ENCODE measurements at regions not wholly inside any gene's neighbourhood (a gene's known extent, or its start where the extent isn't known, plus 50 kb on each side); places are given as distances from the start of the nearest gene placed in this dataset.
"Not testable (repeated sequence)": the region's sequence is repeated elsewhere in the genome, so short reads cannot be mapped to it uniquely, and the experiment has no call there.

DNA sequence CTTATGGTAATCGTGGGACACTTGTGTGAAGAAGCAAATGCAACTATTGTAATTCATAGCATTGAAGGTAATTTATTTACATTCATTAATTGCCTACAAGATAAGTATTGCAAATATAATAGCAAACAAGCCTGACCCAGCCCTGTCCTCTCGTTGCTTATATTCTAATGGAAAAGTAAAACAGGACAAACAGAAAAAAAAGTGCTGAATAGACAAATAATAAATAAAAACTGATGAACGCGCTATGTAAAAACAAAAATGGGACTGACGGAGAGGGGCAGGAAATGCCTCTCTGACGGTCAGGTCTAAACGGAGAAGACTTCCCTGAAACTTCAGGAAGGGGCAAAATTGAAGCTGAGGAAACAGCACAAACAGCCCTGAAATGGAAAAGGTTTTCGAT lies 284.9 kb upstream of the FRG1 start:
- DNase-seq, result not testable (repeated sequence)

DNA sequence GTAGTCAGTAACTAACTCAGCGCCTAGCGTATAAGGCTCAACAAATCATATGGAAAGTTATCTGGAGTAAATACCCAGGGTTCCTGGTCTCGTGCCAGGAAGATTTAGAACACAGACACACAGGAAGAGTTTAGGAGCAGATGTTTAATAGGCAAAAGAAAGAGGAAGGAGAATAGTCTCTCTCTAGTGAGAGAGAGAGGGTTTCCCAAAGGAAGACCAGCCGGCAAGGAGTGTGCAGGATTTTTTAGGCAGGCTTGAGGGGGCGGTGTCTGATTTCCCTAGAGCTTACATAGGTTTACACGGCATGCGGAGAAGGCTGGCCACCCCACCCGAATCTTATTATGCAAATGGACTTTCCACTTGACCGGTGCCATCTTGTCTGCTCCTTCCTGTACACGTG lies 284.0 kb upstream of the FRG1 start:
- DNase-seq, result no peak

DNA sequence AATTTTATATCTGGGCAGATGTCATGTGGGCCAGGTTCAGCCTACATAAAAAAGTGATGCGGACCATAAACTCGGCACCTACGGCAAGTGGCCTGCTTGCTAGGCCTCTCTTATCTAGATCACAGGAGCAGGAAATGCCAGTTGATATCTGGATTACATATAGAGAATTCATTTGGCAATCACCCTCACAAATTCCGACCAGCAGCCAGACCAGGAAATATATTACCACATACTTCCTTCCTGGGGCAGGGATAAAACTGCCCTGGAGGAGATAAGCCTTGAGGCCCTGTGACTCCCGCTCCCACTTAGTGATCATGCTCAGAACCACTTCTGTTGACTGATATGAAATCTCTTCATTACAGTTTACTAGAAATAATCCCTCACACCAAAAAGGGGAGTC lies 282.4 kb upstream of the FRG1 start:
- not testable (repeated sequence) for DNase-seq

DNA sequence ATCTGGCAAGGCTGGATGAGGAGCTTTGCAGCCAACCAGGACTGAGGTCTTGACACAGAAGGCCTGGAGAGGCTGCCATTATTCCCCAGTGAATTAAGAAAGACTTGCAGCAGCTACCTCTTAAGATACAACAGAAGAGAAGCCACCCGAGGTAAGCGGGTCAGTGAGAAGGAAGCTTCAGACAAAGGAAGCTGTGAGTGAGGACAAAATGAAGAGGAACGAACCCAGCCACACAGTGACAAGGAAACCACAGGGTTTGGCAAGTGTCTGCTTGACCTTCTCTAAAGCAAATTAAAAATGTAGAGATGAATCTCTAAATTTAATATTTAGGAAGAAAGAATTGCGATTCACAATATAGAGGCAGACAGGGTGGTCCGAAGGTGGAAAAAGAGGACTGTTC lies 281.8 kb upstream of the FRG1 start:
- not testable (repeated sequence) for DNase-seq

DNA sequence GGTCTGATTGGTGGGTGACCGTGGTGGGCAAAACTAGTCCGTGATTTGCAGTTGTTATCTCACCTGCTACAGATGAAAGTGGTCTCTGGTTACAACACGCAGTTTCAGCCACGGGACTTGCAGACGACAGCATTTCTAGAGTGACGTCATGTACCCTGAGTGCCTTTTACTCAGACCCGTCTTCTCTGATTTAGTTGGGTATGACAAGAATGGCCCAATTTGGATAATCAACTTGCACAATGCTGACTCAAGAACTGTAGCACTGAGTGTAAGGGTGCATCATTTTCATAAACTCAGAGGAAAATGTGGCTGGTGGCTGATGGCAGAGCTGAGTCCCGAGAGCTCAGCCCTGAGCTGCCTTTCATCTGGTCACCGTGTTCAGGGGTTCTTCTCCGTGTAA lies 281.4 kb upstream of the FRG1 start:
- DNase-seq, result no peak

DNA sequence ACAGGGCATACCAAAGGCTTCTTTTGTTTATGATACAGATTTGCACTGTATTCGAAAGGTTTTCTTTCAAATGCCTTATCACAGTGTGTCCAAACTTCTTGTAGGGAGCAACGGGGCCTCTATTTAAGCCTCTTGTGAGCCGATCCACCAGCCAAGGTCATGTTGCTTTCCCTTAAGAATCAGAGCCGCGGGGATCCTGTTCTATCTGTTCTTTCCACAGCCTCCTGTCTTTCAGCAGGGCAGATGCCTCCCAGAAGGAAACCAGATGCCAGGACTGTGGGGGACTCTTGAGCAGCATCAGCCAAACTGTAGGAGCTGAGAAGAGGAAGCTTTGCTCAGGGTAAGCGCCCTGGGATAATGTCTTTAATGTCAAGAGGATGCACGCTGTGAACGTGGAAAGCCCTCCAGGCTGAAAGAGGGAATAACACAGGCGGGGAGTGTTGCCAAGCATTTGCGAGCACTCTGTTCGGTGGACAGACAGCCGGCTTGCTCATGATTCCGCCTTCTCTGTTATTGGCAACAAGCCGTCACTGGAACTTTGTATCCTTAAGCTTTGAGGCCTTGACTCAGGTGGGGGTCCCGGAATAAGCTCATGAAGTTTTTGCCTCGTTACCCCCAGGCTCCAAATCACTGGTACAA lies 279.8 kb upstream of the FRG1 start:
- no peak for DNase-seq

DNA sequence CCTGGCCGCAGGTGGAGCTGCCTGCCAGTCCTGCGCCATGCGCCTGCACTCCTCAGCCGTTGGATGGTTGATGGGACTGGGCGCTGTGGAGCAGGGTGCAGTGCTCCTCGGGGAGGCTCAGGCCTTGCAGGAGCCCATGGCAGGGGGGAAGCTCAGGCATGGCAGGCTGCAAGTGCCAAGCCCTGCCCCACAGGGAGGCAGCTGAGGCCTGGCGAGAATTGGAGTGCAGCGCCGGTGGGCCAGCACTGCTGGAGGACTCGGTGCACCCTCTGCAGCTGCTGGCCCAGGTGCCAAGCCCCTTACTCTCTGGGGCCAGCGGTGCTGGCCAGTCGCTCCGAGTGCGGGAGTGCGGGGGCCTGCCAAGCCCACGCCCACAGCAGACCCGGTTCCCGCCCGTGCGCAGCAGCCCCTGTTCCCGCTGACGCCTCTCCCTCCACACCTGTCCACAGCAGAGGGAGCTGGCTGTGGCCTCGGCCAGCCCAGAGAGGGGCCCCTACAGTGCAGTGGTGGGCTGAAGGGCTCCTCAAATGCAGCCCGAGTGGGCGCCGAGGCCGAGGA lies 275.9 kb upstream of the FRG1 start:
- DNase-seq, result no peak

DNA sequence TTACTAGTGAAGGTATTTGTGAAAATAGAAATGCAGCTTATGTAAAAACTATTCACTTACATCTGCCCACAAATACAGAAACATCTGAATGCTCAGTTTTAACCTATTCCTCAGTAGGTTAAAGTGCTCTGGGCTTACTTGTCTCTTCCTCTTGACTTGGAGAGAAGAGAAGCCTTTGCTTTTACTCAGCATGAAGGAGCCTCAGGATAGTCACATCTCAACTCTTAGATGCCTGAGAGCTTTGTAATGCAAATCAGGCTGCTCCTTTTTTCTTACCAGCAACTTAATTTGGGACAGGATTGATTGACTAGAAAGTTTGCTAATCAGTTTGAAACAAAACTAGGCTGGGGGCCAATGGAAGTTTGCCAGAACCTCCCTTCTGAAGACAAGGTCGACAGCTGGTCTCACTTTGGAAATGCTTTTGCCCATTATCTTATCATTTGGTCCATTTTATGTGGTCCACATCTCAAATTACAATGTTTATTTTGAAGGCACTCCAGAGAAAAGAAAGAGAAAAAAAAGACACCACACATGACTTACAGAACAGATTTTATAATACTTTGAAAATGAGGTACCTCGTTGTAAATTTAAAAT lies 274.9 kb upstream of the FRG1 start:
- not testable (repeated sequence) for DNase-seq

DNA sequence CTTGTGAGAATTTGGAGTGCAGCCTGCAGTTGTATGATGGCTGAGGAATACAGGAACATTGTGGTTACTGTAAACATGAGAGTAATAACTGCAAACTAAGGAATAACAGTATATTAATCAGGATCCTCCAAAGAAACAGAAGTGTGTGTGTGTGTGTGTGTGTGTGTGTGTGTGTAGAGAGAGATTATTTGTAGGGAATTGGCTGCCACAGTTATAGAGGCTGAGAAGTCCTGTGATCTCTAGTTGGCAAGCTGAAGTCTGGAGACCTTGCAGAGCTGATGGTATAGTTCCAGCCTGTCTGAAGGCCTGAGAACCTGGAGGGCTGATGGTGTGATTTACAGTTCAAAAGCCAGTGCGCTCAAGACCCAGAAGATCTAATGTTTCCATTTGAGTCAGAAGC lies 273.3 kb upstream of the FRG1 start:
- not testable (repeated sequence) for DNase-seq

DNA sequence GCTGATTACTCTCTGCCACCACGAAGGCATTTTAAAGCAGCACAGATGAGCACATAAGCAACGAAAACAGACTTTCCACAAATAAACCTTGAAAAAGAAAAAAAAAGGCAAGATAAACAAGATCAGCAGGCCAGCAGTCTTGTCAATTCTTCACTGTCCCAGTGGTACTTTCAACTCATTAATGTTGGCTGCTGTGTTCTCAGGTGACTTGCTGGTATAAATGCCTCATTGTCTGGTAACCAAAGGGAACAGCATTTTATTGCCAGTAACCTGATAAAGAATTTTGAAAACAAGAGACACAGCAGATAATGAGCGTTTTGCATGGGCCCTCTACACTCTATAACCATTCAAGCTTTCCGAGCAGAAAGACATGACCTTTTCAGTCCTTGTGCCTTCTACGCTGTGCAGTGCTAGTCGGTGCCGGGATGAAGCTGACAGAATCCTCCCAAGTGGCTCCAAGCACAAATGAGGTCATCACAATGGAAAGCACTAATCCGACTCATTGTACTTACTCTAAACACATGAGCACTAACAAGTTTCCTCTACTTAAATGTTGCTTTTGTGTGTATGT lies 242.9 kb upstream of the FRG1 start:
- DNase-seq, result not testable (repeated sequence)

DNA sequence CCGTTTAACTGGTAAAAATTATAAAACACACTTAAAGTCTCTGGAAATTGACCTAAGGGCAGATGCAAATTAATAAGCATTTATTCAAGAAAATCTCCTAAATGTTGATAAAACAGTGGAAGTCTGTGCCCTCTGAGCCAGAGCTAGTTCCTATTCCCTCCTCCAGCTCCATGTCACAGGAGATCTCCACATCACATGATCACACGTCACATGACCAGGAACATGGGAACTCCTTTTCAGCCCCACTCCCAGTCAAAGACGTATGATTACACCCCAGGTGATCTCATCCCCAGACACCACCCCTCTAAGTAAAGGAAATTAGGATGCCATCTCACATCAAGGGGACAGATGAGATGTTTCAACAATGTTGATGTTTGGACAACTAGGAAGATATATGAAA lies 237.7 kb upstream of the FRG1 start:
- DNase-seq, result not testable (repeated sequence)

DNA sequence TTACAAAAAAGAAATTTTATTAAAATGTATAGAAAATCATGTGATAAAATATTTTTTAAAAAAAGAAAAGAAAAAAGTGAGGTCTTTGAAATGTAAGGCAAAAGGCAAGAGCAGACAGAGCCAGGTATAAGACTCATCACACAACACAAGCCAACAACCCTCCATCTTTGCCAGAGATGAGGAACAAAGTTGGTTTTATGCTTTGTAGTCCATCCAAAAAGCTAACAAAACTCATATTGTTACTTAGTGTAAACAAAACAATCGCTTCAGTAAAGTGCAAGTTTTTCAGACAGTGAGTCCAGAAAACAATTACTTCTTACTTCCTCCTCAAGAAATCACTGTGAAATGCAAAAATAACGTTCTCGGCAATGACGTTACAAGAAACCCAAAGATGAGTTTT lies 233.9 kb upstream of the FRG1 start:
- DNase-seq, result peak; percentile 6

DNA sequence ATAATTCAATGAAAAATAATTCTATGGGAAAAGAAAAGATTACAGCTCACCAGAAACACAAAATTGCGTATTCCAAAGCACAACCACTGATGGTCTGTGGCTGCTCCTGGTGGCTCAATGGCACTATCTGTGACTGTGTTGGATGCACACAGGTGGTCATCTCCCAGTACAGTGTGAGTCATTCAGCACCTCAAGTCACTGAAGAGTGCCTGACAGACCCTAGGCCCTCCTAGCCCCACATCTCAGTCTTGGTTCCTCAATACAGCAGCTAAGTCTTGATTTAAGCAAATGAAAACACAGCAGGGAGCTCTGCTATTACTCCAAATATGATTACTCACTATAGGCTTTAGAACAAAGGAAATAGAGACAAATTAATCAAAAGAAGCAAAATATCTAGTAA lies 233.4 kb upstream of the FRG1 start:
- not testable (repeated sequence) for DNase-seq

DNA sequence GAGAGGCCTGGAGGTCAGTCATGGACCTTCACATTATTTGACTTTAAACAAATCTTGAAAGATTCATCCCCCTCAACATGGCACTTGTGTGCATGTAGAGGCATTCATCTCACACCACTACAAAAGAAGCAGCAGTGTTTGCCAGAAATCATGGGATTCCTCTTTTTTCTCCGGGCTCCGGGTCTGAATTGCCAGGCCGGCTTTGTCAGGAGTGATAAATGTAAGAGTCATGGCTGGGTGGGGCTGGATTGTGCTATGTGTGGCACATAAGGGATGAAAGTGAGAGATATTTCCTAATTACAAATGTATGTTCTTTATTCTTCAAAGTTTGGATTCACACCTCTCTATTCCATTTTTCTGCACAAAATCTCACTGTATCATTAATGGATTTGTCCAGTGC lies 228.7 kb upstream of the FRG1 start:
- not testable (repeated sequence) for DNase-seq

DNA sequence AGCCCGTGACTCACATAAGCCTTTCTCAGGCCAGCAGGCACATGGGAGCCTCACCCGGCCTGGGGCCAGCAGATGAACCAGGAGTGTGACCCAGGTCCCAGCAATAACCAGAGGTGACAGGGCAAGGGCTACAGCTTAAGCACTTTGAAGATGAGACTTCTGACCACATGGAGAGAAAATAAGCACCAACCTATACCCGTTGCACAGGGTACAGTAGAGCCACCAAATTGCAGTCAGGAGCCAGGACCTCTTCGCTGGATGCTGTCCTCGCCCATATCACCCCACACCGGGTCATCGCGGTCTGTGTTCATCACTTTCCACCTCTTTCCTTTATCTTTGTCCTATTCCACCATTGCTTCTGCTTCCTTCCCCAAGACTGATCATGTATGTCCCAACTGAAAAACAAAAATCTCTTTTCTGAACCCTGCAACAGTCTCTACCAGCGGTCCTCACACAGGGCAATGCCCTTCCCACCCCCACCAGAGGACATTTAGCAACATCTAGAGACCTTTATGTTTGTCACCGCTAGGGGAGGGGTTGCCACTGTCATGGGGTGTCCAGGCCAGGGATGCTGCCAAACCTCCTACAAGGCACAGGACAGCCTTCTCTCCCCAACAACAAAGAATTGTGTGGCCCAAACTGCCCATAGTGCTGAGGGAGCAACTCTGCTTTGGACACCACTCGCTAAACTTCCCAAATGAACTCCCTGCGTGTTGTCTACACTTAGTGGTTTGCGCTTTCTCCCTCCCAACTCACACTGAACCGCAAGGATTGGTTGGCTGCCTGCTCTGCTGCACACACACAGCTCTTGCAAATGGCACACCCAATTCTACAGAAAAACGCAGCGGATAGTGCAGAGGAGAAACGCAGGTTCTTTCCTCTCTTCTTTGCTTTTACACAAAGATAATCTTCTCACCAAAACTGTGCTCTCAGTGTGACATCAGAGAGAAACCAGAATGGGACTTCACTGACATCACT lies 219.4 kb upstream of the FRG1 start:
- DNase-seq, result not testable (repeated sequence)

DNA sequence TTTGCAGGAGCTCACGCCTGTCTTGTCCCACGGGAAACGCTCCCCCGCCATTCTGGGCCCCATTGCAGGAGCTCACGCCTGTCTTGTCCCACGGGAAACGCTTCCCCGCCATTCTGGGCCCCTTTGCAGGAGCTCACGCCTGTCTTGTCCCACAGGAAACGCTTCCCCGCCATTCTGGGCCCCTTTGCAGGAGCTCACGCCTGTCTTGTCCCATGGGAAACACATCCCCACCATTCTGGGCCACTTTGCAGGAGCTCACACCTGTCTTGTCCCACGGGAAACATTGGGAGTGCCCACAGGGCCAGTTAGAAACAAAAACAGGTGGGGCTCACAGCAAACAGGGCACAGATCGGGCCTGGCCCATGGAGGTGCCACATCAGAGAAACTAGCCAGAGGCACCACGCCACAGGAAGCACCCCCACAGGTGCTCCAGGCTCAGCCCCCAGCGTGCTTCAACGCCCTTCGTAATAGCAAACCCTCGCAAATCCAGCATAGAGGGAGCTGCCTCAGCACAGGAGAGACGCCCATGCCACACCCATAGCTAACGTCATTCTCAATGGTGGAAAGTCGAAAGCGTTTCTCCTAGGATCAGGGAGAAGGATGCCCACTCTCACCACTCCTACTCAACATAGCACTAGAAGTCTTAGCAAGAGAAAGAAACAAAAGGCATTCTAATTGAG lies 218.2 kb upstream of the FRG1 start:
- DNase-seq, result not testable (repeated sequence)

DNA sequence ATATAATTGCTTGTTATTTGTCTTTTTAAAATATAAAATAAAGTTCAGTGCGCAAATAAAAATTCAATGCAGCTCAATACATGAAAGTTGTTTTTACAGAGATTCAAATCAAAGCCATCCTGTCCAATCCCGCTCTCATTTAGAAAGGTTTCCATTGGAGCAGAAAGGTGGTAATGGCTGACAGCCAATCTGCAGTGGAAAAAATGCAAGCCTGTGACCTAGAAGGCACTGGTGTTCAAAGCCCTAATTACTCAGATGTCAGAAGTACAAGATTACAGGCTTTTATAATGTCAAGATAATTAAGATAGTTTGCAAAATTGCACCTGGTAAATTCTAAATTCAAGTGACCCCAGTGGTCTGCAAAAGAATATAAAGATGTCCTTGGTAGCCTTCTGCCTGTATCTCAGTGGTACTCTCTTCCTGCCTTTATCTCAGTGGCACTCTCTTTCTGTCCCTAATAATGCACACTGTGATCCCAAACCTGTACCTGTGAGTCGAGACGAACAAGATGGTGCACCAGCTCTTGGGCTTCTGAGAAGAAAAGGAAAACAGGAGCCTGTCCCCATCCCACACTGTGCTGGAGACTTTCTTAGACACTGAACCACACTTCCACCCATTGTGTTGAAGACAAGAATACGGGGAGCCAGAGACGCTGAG lies 212.6 kb upstream of the FRG1 start:
- DNase-seq, result not testable (repeated sequence)

DNA sequence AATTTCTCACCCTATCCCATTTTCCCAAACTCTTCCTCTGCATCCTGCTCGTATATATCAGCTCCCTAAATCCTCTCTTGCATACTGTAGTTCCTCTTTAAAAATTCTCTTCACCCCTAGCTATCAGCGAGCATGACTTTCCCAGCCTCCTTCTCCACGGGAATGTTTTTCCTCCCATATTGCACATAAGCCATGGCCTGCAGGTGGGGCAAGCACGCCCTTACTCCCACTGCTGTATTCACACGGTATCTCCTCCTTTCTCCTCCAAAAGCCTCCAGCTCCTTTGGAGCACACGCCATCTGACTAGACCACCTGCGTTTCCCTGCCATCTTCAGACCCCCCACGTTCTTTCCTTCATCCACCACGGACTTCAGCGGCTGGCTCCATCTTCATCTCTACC lies 208.7 kb upstream of the FRG1 start:
- DNase-seq, result not testable (repeated sequence)

DNA sequence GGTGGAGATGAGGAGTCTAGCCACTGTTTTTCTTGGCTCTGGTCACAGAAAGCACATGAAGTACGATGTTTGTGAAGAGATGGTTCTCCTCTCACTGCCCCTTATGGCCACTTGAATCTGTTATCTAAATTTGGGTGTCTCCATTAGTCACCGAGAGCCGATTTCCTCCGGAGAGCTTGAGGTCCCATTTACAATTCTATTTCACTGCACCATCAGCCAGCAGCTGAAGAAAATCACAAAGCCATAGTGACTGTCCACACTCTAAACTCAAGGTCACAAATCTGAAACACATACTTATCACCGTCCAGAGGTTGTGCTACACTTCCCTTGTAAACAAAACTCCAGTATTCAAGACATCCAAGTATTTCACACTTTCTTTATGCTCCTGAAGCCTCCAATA lies 207.2 kb upstream of the FRG1 start:
- not testable (repeated sequence) for DNase-seq

DNA sequence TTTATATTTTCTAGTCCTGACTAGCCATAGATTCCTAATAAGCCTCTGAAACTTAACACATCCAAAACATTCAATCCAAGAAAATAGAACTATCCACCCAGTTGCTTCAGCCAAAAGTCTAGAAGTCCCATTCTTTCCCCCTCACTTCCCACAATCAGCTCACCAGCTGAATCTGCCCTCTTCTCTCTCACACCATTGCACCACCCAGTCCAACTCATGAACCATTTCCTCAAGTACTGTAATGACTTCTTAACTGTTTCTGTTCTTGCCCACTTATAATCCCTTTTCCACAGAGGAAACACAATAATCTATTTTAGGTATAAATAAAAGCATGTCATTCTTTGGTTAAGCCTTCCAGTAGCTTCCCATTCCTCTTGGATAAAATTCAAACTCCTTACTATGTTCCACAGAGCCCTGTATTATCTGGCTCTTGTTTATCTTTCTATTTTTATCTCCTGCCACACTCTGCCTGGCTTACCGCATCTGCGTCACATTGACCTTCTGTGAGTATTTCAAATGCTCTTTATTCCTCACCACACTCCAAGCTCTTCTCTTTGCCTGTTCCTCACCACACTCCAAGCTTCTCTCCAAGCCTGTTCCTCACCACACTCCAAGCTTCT lies 205.9 kb upstream of the FRG1 start:
- not testable (repeated sequence) for DNase-seq

DNA sequence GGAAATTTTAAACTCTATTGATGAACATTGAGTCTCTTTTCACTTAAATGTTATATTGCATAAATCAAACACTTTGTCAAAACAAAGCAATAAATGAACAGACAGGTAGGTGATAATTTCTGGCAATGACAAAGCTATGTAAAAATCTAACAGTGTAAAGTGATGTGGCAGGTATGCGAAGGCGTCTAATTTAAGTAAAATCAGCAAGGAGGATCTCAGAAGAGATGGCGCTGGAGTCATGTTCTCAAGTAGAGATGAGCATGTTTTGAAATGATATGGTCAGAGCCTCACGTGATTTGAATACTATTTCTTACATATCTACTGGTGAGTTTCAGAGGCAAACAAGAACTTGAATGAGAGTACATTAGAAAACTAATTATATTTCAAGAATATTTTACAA lies 204.0 kb upstream of the FRG1 start:
- DNase-seq, result not testable (repeated sequence)
